T-cell (primary cell): ENCODE measurements at regions not wholly inside any gene's neighbourhood (a gene's known extent, or its start where the extent isn't known, plus 50 kb on each side); places are given as distances from the start of the nearest gene placed in this dataset.

ENCODE experiments used
- ATAC-seq, 4 experiments: fragments of 200-7000 bp in 3 of 4; fragments of 150-1000 bp in 1 of 4; cut with Tn5 transposase; replicated peaks in 1 of 4; 1 replicate in 3 of 4; 2 replicates in 1 of 4; pipeline ENCODE4 v1.10.0; 2021; ENCODE audit warnings: moderate library complexity in 3 of 4, mild to moderate bottlenecking in 2 of 4, moderate number of reproducible peaks in 1 of 4
- CTCF ChIA-PET, 2 donors: fragments of 300-600 bp; sonication (Branson Sonifier 250); formaldehyde crosslinking; loops; one replicate each; lab custom pipeline; 2022; ENCODE audit warnings: antibody characterized with exemption in 2 of 2; lab: Charles Lee
- POLR2A ChIA-PET, 2 donors: fragments of 300-600 bp; sonication (Branson Sonifier 250); formaldehyde crosslinking; loops; one replicate each; lab custom pipeline; 2022; ENCODE audit warnings: antibody characterized with exemption in 2 of 2; lab: Charles Lee
- DNase-seq, 35 experiments: peaks; one replicate each; pipeline versions ENCODE4 v3.0.0 to v3.0.0-alpha.2; 2013 to 2023
- H3K27ac ChIP-seq: one replicate; pipeline ENCODE4 v1.5.1; 2013; ENCODE audit warnings: low read length
- H3K27me3 ChIP-seq, 2 experiments: replicated peaks in 1 of 2; 1 replicate in 1 of 2; 2 replicates in 1 of 2; pipeline versions ENCODE4 v1.6.1 to v1.7.0; 2013; ENCODE audit warnings: low read length in 1 of 2, mixed read lengths in 1 of 2; ENCODE audit not compliant: control insufficient read depth in 2 of 2, insufficient read depth in 2 of 2; ENCODE audit errors: extremely low read depth in 1 of 2
- H3K36me3 ChIP-seq, 2 donors: 1 replicate in 1 of 2; 2 replicates in 1 of 2; pipeline versions ENCODE4 v1.6.1 to v1.7.0; 2013; ENCODE audit warnings: low read length in 1 of 2; ENCODE audit not compliant: control insufficient read depth in 2 of 2, insufficient read depth in 1 of 2; ENCODE audit errors: extremely low read depth in 1 of 2
- H3K4me1 ChIP-seq, 2 experiments: 1 replicate in 1 of 2; 2 replicates in 1 of 2; pipeline versions ENCODE4 v1.6.1 to v1.7.0; 2013; ENCODE audit warnings: low read length in 2 of 2, mixed read lengths in 1 of 2; ENCODE audit not compliant: insufficient read depth in 2 of 2, control insufficient read depth in 1 of 2; ENCODE audit errors: extremely low read depth in 1 of 2
- H3K4me3 ChIP-seq, 2 donors: 1 replicate in 1 of 2; 2 replicates in 1 of 2; pipeline versions ENCODE4 v1.5.1 to v1.7.0; 2013; ENCODE audit warnings: mild to moderate bottlenecking in 2 of 2, low read length in 1 of 2, moderate library complexity in 1 of 2; ENCODE audit not compliant: control insufficient read depth in 1 of 2; ENCODE audit errors: extremely low read depth in 1 of 2
- H3K9me3 ChIP-seq: 2 replicates; pipeline ENCODE4 v1.7.0; 2013
- H3K27ac Mint-ChIP-seq, 2 donors: one replicate each; pipeline ENCODE4 v1.8.0; 2020 to 2021; ENCODE audit warnings: mild to moderate bottlenecking in 2 of 2, mixed read lengths in 2 of 2
- H3K27me3 Mint-ChIP-seq, 2 donors: one replicate each; pipeline ENCODE4 v1.8.0; 2021 to 2022; ENCODE audit warnings: mixed read lengths in 2 of 2
- H3K36me3 Mint-ChIP-seq: one replicate; pipeline ENCODE4 v1.8.0; 2021; ENCODE audit warnings: mixed read lengths
- H3K4me1 Mint-ChIP-seq, 3 donors: one replicate each; pipeline ENCODE4 v1.8.0; 2020 to 2022; ENCODE audit warnings: mixed read lengths in 3 of 3, mild to moderate bottlenecking in 1 of 3
- H3K4me3 Mint-ChIP-seq, 3 donors: one replicate each; pipeline ENCODE4 v1.8.0; 2020 to 2022; ENCODE audit warnings: mild to moderate bottlenecking in 3 of 3, mixed read lengths in 3 of 3, moderate library complexity in 3 of 3
- H3K9me3 Mint-ChIP-seq, 3 donors: one replicate each; pipeline ENCODE4 v1.8.0; 2020 to 2022; ENCODE audit warnings: mixed read lengths in 3 of 3
- WGBS: methylation state at CpG from one replicate; pipeline ENCODE4 v1.1.5; 2013; ENCODE audit warnings: missing lambda C conversion rate; ENCODE audit not compliant: insufficient coverage; 5-methylcytosine and 5-hydroxymethylcytosine counted together

DNA sequence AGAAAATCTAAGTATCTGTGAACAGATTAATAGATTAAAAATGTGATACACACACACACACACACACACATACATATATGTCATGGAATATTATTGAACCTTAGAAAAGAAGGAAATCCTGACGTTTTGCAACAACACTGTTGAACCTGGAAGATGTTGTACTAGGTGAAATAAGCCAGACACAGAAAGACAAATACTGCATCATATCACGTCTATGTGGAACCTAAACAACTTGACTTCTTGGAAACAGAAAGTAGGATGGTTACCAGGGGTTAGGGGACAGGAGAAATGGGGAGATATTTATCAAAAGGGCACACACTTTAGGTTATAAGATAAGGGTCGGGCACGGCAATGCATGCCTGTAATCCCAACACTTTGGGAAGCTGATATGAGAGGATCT lies 698.4 kb upstream of the ID2 start:
- ChIA-PET POLR2A (no interaction called here), CTCF (no interaction called here)
- Mint-ChIP-seq H3K4me1 (peaks cover 11 to 16% (median 14%) of the 10 kb centered on the region in 3 donors), H3K9me3 (peaks cover 0 to 2% (median 0%) of the 10 kb centered on the region in 3 donors), H3K27ac (no peak overlapping the region), H3K36me3 (no peaks in the 10 kb centered on the region), H3K4me3 (no peak overlapping the region), H3K27me3 (no peaks in the 10 kb centered on the region)
- DNase-seq (no peak), ATAC-seq (no peak)
- no CpG with 5 or more reads among the region's 4 CpGs for WGBS
- no peaks in the 10 kb centered on the region for H3K9me3 ChIP-seq
- H3K36me3 ChIP-seq = no peaks in the 10 kb centered on the region
- H3K27ac ChIP-seq = no peak overlapping the region
- H3K27me3 ChIP-seq = no peaks in the 10 kb centered on the region
- no peak overlapping the region for H3K4me3 ChIP-seq
- no peaks in the 10 kb centered on the region for H3K4me1 ChIP-seq

DNA sequence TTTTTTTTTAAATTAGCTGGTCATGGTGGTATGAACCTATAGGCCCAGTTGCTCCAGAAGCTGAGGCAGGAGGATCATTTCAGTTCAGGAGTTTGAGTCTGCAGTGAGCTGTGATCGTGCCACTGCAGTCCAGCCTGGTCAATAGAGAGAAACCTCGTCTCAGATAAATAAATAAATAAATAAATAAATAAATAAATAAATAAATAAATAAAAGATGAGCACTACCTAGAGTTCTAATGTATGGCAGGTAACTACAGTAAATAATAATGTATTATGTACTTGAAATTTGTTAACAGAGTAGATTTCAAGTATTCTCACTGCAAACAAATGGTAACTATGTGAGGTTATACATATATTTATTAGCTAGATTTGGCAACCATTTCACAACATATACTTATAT lies 697.9 kb upstream of the ID2 start:
- Mint-ChIP-seq H3K27ac (no peak overlapping the region), H3K27me3 (no peaks in the 10 kb centered on the region), H3K4me3 (no peak overlapping the region), H3K4me1 (peaks cover 11 to 14% (median 11%) of the 10 kb centered on the region in 3 donors), H3K9me3 (peaks cover 0 to 2% (median 0%) of the 10 kb centered on the region in 3 donors), H3K36me3 (no peaks in the 10 kb centered on the region)
- no peak overlapping the region for H3K4me3 ChIP-seq
- WGBS = no CpG with 5 or more reads among the region's 2 CpGs
- H3K9me3 ChIP-seq = no peaks in the 10 kb centered on the region
- POLR2A ChIA-PET = no interaction called here
- H3K4me1 ChIP-seq = no peaks in the 10 kb centered on the region
- no peaks in the 10 kb centered on the region for H3K27me3 ChIP-seq
- H3K27ac ChIP-seq = no peak overlapping the region
- ATAC-seq (no peak), DNase-seq (no peak)
- CTCF ChIA-PET = no interaction called here
- H3K36me3 ChIP-seq = no peaks in the 10 kb centered on the region

DNA sequence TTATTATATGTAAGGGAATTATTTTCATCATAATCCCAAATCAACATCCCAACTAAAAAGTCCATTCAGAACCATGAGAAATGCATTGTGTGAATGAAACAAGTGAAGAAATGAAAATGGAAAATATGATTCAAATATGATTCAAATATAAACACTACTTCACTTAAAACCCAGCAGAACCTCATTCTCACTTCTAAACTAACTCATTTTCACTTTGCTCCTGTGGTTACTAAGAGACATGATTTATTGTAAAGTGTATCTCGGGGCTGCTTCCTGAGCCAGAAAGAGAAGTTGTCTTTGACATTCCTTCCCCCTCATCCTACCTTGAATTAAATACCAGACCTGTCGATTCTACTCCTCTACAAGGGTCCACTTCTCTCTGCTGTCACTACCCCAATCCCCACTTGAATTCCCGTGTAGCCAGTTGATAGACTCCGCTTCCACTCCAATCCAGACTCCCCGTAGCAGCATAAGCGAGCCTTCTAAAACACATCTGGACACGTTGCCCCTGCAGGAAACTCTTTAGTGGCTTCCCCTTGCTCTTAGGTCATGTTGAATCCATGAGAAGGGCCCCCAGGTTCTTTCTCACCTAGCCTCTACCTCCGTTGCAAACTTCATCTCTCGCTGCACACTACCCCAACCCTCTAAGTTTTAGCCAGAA lies 697.0 kb upstream of the ID2 start:
- no peaks in the 10 kb centered on the region for H3K27me3 ChIP-seq
- DNase-seq = no peak
- whole genome bisulfite sequencing = 51% methylated on average over 8 of the region's 9 CpGs
- H3K36me3 ChIP-seq = no peaks in the 10 kb centered on the region
- peaks cover 0 to 2% (median 0%) of the 10 kb centered on the region in 3 donors for H3K9me3 Mint-ChIP-seq
- no peak overlapping the region for H3K27ac Mint-ChIP-seq
- H3K27ac ChIP-seq = no peak overlapping the region
- no peak for ATAC-seq
- no peak overlapping the region for H3K4me3 Mint-ChIP-seq
- no peaks in the 10 kb centered on the region for H3K9me3 ChIP-seq
- no peaks in the 10 kb centered on the region for H3K36me3 Mint-ChIP-seq
- H3K4me1 Mint-ChIP-seq = peaks cover 10 to 14% (median 11%) of the 10 kb centered on the region in 3 donors
- no peaks in the 10 kb centered on the region for H3K4me1 ChIP-seq
- no peaks in the 10 kb centered on the region for H3K27me3 Mint-ChIP-seq
- ChIA-PET POLR2A (no interaction called here), CTCF (no interaction called here)
- H3K4me3 ChIP-seq = no peak overlapping the region

DNA sequence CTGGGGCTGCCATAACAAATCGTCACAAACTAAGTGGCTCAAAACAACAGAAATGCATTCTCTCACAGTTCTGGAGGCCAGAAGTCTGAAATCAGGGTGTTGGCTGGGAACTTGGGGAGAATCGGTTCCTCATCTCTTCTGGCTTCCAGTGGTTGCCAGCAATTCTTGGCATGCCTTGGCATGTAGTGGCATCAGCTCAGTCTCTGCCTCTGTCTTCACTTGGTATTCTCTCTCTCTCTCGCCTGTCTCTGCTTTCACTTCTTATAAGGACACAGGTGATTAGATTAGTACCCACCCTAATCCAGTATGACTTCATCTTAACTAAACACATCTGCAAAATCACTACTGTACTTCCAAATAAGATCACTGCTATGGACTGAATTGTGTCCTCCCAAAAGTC lies 695.4 kb upstream of the ID2 start:
- Histone ChIP-seq H3K4me3 (no peak overlapping the region), H3K27me3 (no peaks in the 10 kb centered on the region), H3K4me1 (no peaks in the 10 kb centered on the region), H3K9me3 (no peaks in the 10 kb centered on the region), H3K36me3 (no peaks in the 10 kb centered on the region), H3K27ac (no peak overlapping the region)
- peaks cover 10 to 14% (median 11%) of the 10 kb centered on the region in 3 donors for H3K4me1 Mint-ChIP-seq
- H3K36me3 Mint-ChIP-seq = no peaks in the 10 kb centered on the region
- ChIA-PET POLR2A (no interaction called here), CTCF (no interaction called here)
- no peak for DNase-seq
- H3K9me3 Mint-ChIP-seq = peaks cover 0 to 2% (median 0%) of the 10 kb centered on the region in 3 donors
- 100% methylated on average over 1 of the region's 3 CpGs for WGBS
- H3K27me3 Mint-ChIP-seq = no peaks in the 10 kb centered on the region
- no peak overlapping the region for H3K4me3 Mint-ChIP-seq
- no peak overlapping the region for H3K27ac Mint-ChIP-seq
- ATAC-seq = no peak

DNA sequence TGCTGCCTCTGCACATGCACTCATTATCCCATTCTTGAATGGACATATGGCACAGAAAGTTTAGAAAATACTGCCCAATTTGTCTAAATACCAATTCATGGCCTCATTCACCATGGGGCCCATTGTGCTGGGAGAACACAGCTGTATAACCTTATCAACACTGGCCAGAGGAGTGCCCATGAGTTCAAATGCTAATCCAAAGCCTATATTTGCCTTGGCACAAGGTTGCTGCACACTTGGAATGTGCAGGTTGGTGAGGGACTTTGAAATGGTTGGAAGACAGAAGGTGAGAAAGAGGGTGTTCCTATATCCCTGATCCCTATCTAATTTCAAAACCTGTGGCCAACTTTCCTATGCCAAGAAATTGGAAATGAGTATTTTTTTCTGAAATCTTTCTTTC lies 693.9 kb upstream of the ID2 start:
- H3K4me3 ChIP-seq = no peak overlapping the region
- Mint-ChIP-seq H3K27ac (no peak overlapping the region), H3K36me3 (no peaks in the 10 kb centered on the region), H3K4me3 (no peak overlapping the region), H3K4me1 (peaks cover 10 to 14% (median 11%) of the 10 kb centered on the region in 3 donors), H3K27me3 (no peaks in the 10 kb centered on the region), H3K9me3 (no peaks in the 10 kb centered on the region)
- POLR2A ChIA-PET = no interaction called here
- no peak for DNase-seq
- no peak for ATAC-seq
- no peaks in the 10 kb centered on the region for H3K9me3 ChIP-seq
- no peak overlapping the region for H3K27ac ChIP-seq
- H3K4me1 ChIP-seq = no peaks in the 10 kb centered on the region
- H3K27me3 ChIP-seq = no peaks in the 10 kb centered on the region
- no peaks in the 10 kb centered on the region for H3K36me3 ChIP-seq
- CTCF ChIA-PET = no interaction called here

DNA sequence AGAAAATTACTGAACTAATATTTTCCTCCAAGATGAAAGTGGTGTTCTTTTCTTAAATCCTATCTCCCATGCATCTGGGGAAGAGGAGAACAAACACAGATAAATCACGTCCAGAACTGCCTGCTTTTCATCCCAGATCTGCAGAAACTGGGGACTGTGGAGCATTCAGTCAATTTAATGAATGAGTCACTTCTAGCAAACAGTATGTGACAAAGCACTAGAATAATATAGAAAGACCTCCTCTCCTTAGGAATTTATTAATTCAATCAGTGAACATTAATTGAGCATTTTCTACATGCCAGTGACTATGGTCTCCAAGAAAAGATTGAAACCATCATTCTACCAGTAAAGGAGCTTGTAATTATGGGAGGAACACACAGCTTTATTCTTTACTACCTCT lies 693.4 kb upstream of the ID2 start:
- ChIA-PET CTCF (no interaction called here), POLR2A (no interaction called here)
- H3K9me3 ChIP-seq = no peaks in the 10 kb centered on the region
- no peaks in the 10 kb centered on the region for H3K27me3 Mint-ChIP-seq
- H3K4me1 Mint-ChIP-seq = peaks cover 10 to 14% (median 11%) of the 10 kb centered on the region in 3 donors
- H3K36me3 ChIP-seq = no peaks in the 10 kb centered on the region
- H3K4me3 Mint-ChIP-seq = no peak overlapping the region
- H3K27ac Mint-ChIP-seq = no peak overlapping the region
- no peaks in the 10 kb centered on the region for H3K9me3 Mint-ChIP-seq
- WGBS = no CpG with 5 or more reads among the region's 1 CpG
- H3K36me3 Mint-ChIP-seq = no peaks in the 10 kb centered on the region
- no peak for ATAC-seq
- no peak overlapping the region for H3K27ac ChIP-seq
- H3K4me1 ChIP-seq = no peaks in the 10 kb centered on the region
- DNase-seq = no peak
- no peak overlapping the region for H3K4me3 ChIP-seq
- no peaks in the 10 kb centered on the region for H3K27me3 ChIP-seq

DNA sequence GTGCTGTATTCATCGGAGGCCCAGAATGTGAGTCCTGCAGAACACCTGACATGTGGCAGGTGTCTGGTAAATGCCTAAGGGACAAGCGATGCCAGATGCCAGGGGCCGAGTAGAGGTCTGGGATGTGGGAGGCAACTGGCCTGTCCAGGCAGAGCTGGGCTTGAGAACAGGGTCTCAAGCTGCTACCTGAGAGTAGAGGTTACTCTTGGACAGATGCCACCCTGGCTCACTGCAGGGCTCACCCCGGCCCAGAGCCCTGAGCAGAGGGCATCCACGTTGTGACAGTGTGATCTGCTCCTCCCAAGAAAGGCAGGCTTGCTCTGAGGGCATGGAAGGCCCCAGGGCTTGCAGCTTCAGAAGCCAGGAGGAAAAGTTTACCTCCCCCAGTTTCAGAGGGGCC lies 692.0 kb upstream of the ID2 start:
- POLR2A ChIA-PET = interaction anchor here in 1 of 2 donors (0.6 kb wide), 1 partner anchor 386 kb away, joined by 3 read pairs; no protein-coding TSS in a partner anchor
- H3K27me3 Mint-ChIP-seq = no peaks in the 10 kb centered on the region
- no peak overlapping the region for H3K27ac ChIP-seq
- no peak overlapping the region for H3K4me3 ChIP-seq
- CTCF ChIA-PET = no interaction called here
- H3K9me3 ChIP-seq = no peaks in the 10 kb centered on the region
- DNase-seq = no peak
- H3K36me3 ChIP-seq = no peaks in the 10 kb centered on the region
- H3K36me3 Mint-ChIP-seq = no peaks in the 10 kb centered on the region
- no peak overlapping the region for H3K27ac Mint-ChIP-seq
- no peaks in the 10 kb centered on the region for H3K4me1 ChIP-seq
- peaks cover 5 to 8% (median 5%) of the 10 kb centered on the region in 3 donors for H3K4me1 Mint-ChIP-seq
- ATAC-seq = no peak
- WGBS = 92% methylated on average over 5 of the region's 5 CpGs
- no peaks in the 10 kb centered on the region for H3K9me3 Mint-ChIP-seq
- no peaks in the 10 kb centered on the region for H3K27me3 ChIP-seq
- no peak overlapping the region for H3K4me3 Mint-ChIP-seq
